Osteocyte (in vitro differentiated cells): ENCODE measurements at regions not wholly inside any gene's neighbourhood (a gene's known extent, or its start where the extent isn't known, plus 50 kb on each side); places are given as distances from the start of the nearest gene placed in this dataset.

Experiments used
- DNase-seq: peaks from one replicate; pipeline ENCODE4 v3.0.0; 2021; ENCODE audit warnings: mixed read lengths; ENCODE audit not compliant: unreplicated experiment; ENCODE audit errors: extremely low spot score
- H3K27ac Mint-ChIP-seq: one replicate; pipeline ENCODE4 v1.8.0; 2021; ENCODE audit warnings: mild to moderate bottlenecking, mixed read lengths; ENCODE audit not compliant: unreplicated experiment
- H3K27me3 Mint-ChIP-seq: one replicate; pipeline ENCODE4 v1.8.0; 2021; ENCODE audit warnings: mixed read lengths; ENCODE audit not compliant: unreplicated experiment
- H3K36me3 Mint-ChIP-seq: one replicate; pipeline ENCODE4 v1.8.0; 2021; ENCODE audit warnings: mixed read lengths; ENCODE audit not compliant: unreplicated experiment
- H3K4me1 Mint-ChIP-seq: one replicate; pipeline ENCODE4 v1.8.0; 2021; ENCODE audit warnings: mixed read lengths; ENCODE audit not compliant: unreplicated experiment
- H3K4me3 Mint-ChIP-seq: one replicate; pipeline ENCODE4 v1.8.0; 2021; ENCODE audit warnings: mild to moderate bottlenecking, moderate library complexity, mixed read lengths; ENCODE audit not compliant: unreplicated experiment
- H3K9me3 Mint-ChIP-seq: one replicate; pipeline ENCODE4 v1.8.0; 2021; ENCODE audit warnings: mixed read lengths; ENCODE audit not compliant: unreplicated experiment
- CTCF ChIP-seq: fragments of 200-600 bp; sonication (generic); IDR thresholded peaks from 2 replicates; pipeline ENCODE4 v1.5.0; 2021; ENCODE audit warnings: antibody characterized with exemption, mild to moderate bottlenecking, moderate library complexity

- Mint-ChIP-seq H3K4me1 (peaks cover 2% of the 10 kb centered on the region), H3K9me3 (no peaks in the 10 kb centered on the region)
Measured at GRCh38 chr16:73383988-73384365, 336.0 kb upstream of the ZFHX3 start.

GRCh38 chr16:73383195-73383987, 335.5 kb upstream of the ZFHX3 start:
- Mint-ChIP-seq H3K27me3 (peaks cover 18% of the 10 kb centered on the region), H3K27ac (no peak overlapping the region)

More at GRCh38 chr16:73383988-73384365, 336.0 kb upstream of the ZFHX3 start:
- Mint-ChIP-seq H3K27ac (no peak overlapping the region), H3K4me3 (no peak overlapping the region), H3K36me3 (no peaks in the 10 kb centered on the region), H3K27me3 (peaks cover 15% of the 10 kb centered on the region)
- DNase-seq: no peak
- TF ChIP-seq CTCF: no peak

DNA sequence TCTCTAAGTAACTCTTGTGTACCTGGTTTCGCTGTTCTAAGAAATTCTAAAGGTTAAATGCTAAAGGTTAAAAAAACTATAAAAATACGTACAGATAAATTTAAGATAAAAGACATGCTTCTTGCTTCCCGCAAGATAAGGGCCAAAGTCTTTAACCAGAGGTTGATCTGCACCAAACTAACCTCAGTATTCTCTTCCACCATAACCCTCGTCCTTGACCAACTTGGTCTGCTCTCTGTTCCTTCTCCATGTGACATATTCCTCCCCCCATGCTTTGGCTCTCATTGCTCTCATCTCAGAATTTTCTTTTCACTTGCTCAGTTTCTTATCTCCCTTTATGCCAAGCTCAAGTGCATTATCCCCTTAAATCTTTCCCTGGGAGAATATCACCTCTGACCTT, 330.5 kb upstream of the ZFHX3 start:
- no peaks in the 10 kb centered on the region for H3K9me3 Mint-ChIP-seq
- no peak overlapping the region for H3K27ac Mint-ChIP-seq
- TF ChIP-seq CTCF: no peak
- no peaks in the 10 kb centered on the region for H3K4me1 Mint-ChIP-seq
- H3K27me3 Mint-ChIP-seq: peaks cover 33% of the 10 kb centered on the region
- DNase-seq: no peak
- no peak overlapping the region for H3K4me3 Mint-ChIP-seq
- no peaks in the 10 kb centered on the region for H3K36me3 Mint-ChIP-seq

More at GRCh38 chr16:73383195-73383987, 335.5 kb upstream of the ZFHX3 start:
- H3K4me1 Mint-ChIP-seq: no peaks in the 10 kb centered on the region
- H3K36me3 Mint-ChIP-seq: no peaks in the 10 kb centered on the region
- TF ChIP-seq CTCF: no peak
- no peak overlapping the region for H3K4me3 Mint-ChIP-seq
- no peaks in the 10 kb centered on the region for H3K9me3 Mint-ChIP-seq
- no peak for DNase-seq

GRCh38 chr16:73371584-73372319, 323.8 kb upstream of the ZFHX3 start:
- no peak overlapping the region for H3K27ac Mint-ChIP-seq
- H3K27me3 Mint-ChIP-seq: peaks cover 43% of the 10 kb centered on the region
- H3K4me1 Mint-ChIP-seq: no peaks in the 10 kb centered on the region

More at GRCh38 chr16:73371584-73372319, 323.8 kb upstream of the ZFHX3 start:
- no peaks in the 10 kb centered on the region for H3K36me3 Mint-ChIP-seq
- TF ChIP-seq CTCF: no peak
- H3K4me3 Mint-ChIP-seq: no peak overlapping the region
- DNase-seq: no peak
- no peaks in the 10 kb centered on the region for H3K9me3 Mint-ChIP-seq
